Inflammatory macrophage treated with lipopolysaccharide for 1 hour (primary cell): ENCODE measurements at regions not wholly inside any gene's neighbourhood (a gene's known extent, or its start where the extent isn't known, plus 50 kb on each side); places are given as distances from the start of the nearest gene placed in this dataset.

ENCODE experiments used
- DNase-seq, 2 donors: peaks; one replicate each; pipeline ENCODE4 v3.0.0-alpha.2; 2020 to 2022

DNA sequence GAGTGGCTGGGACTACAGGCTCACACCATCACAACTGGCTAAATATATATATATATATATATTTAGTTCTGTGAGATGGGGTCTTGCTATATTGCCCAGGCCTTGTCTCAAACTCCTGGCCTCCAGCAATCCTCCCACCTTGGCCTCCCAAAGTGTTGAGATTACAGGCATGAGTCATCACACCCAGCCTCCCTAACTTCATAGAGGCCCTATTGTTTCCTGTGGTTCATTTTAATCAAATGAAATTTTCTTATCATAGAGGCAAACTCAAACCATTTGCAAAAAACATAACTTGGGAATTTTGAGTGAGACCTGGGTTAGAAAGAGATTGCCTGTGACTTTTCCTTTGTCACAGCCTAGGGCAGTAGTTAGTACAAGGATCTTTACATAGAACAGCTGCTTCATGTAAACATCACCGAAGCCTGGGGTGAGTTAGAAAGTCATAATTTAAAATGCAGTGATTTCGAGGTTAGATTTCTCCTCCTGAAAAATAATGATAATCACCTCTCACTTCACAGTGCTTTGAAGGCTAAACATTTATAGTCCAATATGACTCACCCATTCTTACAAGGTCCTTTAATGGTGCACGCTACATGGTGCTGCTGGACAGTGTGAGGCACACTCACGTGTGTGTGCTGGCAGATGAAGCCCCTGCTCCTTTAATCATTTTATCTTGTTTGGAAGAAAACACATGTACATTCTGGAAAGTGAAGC, 188.9 kb downstream of the RHOU start:
- DNase-seq, result no peak

DNA sequence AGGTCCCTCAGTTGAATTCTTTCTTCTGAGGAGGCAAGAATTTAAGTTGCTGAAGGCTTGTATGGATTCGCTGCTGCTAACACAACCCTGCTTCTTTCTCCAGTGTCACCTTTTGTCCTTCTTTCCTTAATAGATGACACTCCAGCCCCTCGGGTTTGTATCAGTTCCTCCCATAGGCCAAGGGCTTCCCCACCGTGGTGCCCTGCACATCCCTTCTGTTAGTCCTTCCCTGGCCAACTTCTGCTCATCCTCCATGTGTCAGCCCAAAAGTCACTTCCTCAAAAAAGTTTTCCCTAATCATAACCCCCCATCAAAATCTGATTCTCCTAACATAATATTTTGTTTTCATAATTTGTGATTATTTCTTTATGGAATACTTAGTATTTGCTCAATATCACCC, 190.4 kb downstream of the RHOU start:
- no peak for DNase-seq

DNA sequence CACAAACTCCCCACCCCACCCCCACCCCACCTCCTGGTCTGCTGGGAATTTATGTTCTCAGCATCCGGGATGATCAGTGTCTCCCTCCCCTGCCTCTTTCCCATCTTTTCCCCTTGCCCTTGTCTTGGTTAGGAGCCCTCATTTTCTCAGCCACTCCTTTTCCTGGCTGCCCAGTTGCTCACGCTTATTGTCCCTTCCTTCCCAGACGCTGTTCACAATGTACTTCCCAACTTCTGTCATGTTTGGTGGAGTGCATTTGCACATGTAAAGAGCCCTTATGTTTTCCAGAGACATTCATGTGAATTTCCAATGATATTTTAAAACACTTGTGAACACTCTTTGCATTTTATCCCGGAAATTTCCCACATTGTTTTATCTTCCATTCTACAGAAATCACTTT, 192.1 kb downstream of the RHOU start:
- no peak for DNase-seq

DNA sequence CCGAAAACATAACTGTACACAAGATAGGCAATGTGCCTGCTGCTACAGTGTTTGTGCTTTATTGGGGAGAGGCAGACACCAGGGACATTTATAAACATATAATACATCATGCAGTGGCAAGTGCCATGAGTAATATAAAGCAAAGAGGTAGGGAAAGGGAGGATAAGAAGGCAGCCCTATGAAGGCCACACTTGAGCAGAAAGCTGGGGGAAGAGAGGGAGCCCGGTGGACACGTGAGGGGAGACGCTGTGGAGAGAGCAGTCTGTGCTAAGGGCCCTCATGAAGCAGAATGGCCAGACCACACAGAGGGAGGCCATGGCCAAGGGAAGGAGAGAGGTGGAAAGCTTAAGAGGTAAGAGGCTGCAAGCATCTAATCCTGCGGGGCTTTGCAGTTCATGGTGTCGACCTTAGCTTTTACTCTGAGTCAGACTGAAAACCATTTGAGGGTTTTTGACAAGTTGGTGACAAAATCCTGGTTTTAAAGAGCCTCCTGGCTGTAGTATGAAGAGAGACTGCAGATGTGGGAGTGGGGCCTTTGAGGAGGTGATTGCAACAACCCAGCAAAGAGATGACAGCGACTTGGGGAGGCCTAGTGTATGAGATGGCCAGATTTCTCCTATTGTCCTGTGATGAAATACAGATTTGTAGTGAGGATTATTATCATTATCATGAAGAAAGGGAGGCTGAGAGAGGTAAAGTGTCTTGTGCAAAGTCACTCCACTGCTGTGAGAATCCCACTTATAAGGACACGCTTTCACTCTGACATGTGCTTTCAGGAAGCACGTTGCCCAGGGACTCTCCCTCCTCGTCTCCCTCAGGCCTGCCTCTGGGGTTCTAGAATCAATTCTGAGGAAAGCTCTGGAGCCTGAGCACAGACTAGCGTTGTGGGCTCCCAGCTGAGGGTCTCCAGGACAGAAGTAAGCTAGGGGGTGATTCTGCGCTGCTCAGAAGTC, 192.9 kb downstream of the RHOU start:
- DNase-seq, result no peak

DNA sequence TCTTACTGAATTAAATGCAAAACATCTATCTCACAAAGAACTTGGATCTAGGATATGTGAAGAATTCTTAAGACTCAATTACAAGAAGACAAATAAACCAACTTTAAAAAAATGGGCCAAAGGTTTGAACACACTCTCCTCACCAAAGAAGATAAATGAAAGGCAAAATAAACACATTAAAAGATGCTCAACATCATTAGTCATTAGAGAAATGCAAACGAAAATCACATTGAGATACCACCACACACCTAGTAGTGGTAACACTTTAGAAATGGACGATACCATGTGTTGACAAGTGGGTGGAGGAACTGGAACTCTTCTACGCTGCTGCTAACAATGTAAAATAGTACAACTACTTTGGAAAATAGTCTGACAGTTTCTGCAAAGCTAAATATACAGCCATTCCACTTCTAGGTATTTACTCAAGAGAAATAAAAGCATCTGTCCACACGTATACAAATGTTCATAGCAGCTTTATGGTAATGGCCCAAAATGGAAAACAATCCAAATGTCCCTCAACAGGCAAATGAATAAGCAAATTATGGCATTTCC, 194.3 kb downstream of the RHOU start:
- DNase-seq, result no peak

DNA sequence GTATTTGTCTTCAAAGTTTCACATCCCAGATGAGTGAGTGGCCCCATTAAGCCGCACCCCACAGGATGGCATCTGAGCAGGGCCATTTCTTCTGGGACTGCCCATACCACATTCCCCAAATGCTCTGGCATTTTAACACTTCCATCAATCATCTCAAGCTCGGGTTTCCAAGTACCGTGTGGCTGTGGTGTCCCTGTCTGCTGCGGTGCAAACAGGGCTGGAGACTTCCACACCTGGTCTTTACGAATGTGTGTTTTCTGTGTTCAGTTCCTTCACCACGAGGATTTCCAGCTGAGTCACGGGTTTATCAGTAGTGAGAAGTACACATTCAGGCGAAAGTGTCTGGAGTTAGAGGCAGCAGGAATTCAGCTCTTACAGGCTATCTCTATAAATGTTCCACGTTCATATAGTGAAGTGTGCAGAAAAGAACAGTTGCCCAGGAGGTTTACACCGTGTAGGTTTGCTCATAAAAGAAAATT, 195.2 kb downstream of the RHOU start:
- no peak for DNase-seq

DNA sequence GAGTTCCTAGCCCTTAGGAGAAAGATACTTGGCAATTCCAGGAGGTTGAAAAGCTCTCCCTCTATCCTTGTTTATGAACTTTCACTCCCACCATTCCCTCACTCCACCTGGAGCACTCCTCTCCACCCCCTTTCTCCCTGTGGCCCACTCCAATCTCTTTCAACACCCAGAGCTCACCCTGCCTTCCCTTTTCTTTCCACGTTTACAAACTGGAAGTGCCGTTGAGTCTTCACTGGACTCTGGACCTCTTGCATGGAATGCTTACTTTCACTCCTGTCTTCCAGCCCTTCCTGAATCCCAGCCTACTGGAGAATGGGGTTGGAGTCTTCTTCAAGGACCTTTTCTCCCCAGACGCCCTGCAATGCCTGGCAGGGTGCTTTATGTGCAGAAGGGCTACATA, 198.5 kb downstream of the RHOU start:
- DNase-seq, result no peak

DNA sequence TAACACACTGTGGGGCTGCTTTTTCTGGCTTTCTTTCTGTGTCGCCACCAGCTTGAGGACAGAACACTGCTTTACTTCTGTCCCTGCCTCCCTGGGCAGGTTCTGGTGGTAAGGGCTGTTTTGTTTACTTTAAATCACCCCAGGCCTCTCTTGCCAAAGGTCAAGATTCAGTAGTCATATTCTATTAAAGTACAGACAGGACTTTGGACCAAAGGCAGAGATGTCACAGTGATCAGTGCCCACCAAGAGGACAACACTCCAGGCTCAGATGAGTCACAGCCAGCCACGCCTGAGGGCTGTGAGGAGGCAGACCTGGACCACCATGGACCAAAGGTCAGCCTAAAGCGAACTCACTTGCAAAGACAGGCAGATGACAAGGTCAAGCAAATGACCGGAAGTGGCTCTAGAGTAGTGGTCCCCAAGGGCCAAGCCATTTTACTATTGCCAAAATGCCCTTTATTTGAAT, 200.0 kb downstream of the RHOU start:
- no peak for DNase-seq

DNA sequence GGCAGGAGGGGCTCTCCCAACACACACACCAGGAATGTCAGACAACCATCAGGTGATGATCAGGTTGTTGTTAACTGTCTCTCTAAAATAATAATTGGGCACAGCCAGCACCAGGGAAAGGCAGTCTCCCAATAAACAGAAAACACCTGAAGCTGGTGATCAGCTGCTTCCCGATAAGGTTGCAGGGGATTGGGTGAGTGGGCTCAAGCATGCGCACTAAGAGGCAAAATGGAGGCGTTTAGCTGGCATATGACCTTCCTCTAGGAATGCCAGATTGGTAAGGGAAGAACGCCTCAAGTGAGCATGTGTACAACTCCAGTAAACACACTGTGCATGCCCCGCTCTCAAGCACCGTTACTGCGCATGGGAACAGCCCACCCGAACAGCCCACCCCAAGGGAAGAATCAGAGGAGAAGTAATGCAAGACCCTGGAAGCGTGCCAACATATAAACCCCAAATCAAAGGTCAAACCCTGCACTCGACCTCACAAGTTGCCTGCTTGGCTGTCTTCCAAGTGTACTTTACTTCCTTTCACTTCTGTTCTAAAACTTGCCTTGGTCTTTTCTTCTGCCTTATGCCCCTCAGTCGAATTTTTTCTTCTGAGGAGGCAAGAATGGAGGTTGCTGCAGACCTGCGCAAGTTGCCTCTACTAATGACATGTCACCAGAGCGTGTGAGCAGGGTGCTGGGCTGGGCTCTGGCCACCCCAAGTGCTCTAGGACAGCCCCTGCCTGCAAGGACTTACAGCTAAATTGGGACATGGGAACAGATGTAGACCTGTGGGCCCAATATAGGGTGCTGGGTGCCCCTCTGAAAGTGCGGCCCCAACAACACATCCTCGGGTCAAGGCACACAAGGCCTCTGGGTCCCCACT, 200.8 kb downstream of the RHOU start:
- DNase-seq, result peak in 1 of 2 donors; percentile 43

DNA sequence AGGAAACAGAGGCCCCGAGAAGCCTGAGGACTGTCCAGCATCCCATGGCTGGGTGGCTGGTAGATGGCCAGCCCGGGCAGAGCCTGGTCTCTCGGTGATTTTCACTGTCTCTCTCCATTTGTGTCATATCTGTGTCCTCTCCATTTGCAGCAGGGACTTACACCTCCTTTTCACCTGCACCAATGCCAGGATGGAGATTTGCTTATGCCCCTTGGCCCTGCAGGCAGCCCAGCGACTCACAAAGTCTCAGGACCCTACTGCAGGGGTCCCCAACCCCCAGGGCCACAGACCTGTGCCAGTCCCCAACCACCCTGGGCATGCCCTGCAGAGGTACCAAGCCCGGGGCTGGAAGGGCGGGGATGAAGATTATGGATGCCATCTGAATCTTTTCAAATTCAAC, 201.6 kb downstream of the RHOU start:
- no peak for DNase-seq

DNA sequence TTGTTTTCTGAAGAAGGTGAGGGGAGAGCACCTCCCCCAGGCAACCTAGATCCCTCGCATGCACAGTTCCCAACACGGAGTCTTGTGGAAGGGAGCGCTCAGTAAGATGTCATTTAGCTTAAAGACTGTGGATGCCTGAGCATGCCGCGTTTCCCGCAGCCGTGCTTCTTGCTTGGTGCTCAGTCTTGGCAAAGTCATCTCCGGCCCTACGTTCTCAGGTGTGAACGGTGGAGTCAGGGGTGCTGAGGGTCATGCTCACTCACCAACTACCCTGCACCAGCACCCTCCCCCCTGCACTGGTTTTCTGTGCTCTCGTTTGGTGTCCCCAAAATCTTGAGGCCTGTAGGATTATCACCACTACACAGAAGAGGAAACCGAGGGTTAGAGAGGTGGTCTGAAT, 202.1 kb downstream of the RHOU start:
- DNase-seq, result no peak

DNA sequence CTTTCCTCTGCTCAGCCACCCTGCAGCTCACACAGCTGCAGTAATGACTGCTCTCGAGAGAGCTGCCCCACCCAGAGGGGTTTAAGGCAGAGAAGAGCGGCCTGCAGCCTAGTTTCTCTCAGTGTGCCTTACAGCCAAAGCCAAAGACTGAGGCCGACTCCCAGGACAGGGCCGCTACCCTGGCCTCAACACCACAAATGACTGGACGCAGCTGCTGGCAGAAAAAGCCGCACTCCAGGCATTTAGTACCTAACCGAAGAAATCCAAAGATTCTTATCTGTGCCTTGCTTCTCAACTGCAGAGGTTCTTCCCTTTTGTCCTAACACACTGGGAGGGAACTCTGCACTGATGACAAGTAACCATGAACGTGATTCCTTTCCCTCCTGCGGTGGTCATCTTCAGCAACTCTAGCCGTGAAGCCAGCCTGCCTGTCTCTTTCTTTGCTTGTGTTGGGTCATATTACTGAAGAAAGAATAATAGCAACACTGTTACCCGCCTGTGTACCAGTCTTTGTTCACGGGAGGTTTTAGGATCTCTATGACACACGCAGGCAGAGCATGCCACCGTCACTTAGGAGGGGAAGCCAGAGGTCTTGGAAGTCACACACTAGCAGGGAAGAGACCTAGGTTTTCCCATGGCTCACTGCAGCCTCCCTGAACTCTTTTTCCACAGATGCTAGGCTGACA, 202.7 kb downstream of the RHOU start:
- no peak for DNase-seq

DNA sequence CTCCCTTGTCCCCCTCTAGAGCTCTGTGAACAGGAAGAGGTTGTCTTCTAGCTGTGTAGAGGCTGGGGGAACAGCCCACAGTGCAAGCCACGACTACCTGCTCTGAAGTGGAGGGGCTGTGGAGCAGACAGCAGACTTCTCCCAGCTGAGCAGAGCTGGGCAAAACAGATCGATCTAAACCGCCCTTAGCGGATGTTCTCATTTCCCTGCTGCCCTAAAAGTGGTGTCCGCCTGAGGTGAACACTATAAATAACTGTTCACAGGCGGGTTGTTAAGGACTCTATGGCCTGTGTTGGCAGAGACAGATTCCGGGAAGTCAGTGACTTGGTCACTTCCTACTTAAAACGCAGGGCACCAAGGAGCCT, 203.2 kb downstream of the RHOU start:
- DNase-seq, result peak; percentile 27 to 47

DNA sequence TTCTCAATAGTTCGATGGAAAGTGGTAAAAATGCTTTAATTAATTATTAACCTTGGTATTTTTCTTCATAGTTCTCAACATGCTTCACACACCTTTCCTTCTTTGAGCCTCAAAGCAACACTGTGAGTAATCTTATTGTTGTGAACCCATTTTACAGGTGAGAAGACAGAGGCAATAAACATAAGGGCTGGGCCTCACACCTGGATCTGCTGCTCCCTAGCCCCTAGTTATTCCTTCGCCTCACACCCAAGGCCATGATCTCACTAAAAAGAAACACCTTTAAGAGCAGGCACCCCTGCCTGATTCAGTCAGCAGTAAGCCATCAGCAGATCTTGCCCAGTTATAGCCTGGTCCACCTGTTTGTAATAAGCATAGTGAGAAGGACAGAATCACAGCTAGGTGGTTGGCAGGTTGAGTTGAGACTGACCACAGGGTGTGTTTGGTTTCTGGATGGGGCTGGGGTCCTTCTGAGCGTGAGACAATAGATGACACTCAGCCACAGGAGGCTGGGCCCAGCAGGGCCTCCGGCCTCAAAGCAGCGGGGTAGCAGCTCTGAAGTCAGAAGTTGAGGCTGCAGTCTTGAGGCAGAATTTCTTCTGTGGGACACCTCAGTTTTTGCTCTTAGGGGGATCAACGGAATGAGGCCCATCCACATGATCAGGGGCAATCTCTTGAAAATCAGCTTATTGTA, 203.9 kb downstream of the RHOU start:
- DNase-seq, result no peak

DNA sequence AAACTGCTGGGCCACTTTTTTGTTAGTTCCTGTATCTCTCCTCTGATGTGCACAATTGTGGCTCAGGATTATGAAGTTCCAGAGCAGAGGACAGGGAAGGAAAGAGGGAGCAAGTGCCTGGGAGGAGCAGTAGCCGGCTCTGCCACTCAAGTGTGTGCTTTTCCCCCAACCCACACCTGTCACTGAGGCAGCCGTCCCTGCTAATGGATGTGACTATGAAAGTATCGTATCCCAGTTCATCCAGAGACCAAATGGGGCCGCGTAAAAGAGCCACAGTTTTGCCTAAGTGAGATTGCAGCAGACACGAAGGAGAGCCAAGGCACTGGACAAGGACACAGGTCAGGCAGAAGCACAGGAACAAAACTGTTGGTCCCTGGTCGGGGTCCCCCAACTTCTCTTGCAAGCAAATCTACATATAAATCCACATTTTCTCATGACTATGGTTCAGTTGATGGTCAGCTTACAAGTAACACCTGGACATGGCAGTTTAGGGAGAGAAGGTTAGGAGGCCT, 204.7 kb downstream of the RHOU start:
- no peak for DNase-seq

DNA sequence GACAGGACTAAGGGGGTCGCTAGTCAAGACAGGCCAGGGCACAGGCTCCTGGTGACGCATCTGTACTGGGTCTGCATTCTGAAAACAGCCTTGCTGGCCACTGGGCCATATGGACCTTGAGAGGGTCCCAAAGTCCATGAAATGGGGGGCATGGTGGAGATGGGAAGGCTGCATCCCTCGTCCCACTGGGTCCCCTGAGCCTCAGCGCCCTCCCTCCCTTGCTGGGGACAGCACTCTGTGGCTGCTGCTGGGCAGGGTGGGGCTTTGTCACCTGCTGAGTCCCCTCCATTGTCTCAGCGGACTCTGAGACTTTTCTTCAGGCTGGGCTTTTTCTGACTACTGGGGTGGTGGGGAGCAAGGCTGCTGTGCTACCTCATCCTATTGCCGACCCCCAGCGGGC, 205.2 kb downstream of the RHOU start:
- no peak for DNase-seq

DNA sequence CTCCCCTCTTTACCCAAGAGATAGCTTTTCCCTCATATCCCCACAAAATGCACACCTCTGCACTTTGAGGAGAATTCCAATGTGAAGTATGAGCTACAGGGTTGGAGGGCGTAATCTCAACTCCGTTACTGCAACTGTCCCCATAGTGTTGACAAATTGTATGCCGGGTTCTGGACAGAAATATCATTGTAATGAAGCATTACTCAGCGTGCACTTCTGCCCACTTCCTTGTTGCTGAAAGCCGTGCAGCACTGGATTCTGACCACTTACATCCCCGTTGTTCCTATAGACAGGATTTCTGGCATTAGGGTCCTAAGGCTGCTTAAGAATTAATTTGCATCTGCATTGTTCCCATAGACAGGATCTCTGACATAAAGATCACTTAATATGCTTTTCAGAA, 205.6 kb downstream of the RHOU start:
- peak; percentile 51 to 58 for DNase-seq

DNA sequence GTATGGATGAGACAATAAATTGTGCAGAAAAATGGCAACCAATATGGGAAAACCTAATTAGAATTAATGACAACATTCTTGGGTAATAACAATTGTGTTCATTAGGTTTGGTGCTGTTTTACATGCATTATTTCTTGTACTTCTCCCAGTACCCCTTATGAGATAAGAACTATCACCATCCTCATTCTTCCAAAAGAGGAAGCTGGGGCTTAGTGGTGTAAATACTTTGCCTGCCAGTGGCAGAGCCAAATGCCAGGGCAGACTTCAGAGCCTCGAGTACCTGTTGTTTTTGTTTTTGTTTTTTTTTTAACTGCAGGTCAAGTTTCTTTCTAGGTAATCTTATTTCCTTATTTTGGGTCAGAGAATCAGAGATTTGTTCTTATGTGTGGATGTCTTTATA, 206.4 kb downstream of the RHOU start:
- no peak for DNase-seq

DNA sequence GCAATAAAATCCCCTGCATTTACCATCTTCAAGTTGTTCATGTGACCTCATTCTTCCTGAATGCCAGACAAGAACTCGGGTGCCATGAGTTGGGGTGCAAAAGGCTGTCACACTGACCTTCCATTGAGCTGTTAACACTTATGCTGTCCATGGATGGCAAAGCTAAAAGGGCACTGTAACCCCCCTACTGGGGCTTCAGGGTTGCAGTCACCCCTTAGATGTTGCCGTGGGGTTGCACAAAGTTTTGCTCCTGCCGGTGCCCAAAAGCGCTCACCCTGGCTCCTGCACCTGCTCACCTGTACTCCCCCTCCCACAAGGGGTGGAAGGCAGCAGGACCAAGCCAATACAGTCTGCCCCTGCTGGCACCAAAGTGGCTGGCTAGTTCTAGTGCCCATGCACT, 208.2 kb downstream of the RHOU start:
- no peak for DNase-seq

DNA sequence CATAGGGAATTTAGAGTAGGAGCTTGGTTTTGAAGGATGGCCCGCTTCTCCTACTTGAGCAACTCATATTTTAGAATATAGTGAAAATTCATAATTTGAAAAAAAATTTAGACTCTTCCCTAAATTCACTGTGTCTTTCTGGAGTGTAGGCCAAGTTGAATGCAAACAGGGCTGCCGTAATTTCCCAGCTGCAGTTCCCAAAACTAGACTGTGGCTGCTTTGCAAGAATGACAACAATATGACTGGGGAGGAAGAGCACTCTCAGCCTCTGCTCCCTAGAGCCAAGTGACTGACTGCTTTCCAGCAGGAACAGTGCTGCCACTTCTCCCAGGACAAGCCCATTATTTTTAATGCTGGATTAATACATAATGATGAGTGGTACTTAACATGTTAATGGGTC, 209.0 kb downstream of the RHOU start:
- DNase-seq, result peak; percentile 45 to 58

DNA sequence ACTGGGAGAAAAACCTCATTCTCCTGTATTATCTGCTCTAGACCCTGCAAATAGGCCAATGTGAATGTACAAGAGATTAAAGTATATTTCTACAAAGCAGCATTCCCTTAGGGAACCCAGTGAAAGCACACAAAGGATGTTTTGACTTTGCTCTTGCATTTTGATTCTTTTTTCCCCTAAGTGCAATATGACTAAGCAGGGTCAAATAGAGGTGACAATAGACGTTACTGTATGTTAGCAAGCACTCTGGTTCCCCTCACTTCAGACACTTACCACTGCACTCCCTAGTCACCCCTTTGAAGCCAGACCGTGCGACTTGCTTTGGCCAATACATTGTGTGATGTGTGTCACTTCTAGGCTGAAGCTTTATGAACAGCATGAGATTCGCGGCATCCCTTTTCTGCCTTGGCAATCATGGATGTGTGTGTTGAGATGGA, 209.7 kb downstream of the RHOU start:
- peak; percentile 29 to 46 for DNase-seq
